Esophagus muscularis mucosa (tissue), 4 donors: ENCODE measurements at regions not wholly inside any gene's neighbourhood (a gene's known extent, or its start where the extent isn't known, plus 50 kb on each side); places are given as distances from the start of the nearest gene placed in this dataset.

Source experiments
- DNase-seq: peaks from one replicate; pipeline ENCODE4 v3.0.0-alpha.2; 2017; ENCODE audit errors: extremely low spot score
- H3K27ac ChIP-seq, 4 donors: fragments of 200-600 bp; sonication (generic); replicated peaks in 1 of 4; 1 replicate in 3 of 4; 2 replicates in 1 of 4; pipeline ENCODE4 v1.5.1; 2016 to 2019; ENCODE audit warnings: mild to moderate bottlenecking in 1 of 4
- H3K27me3 ChIP-seq, 4 donors: fragments of 200-600 bp; sonication (generic); one replicate each; pipeline versions ENCODE4 v1.5.1 to v1.6.0; 2016 to 2019
- H3K36me3 ChIP-seq, 4 donors: fragments of 200-600 bp; sonication (generic); one replicate each; pipeline ENCODE4 v1.5.1; 2016 to 2019
- H3K4me1 ChIP-seq, 4 donors: fragments of 200-600 bp; sonication (generic); one replicate each; pipeline ENCODE4 v1.5.1; 2016 to 2019
- H3K4me3 ChIP-seq, 4 donors: fragments of 200-600 bp; sonication (generic); 1 replicate in 2 of 4; 2 replicates in 2 of 4; pipeline ENCODE4 v1.5.1; 2016 to 2019; ENCODE audit warnings: mild to moderate bottlenecking in 4 of 4, moderate library complexity in 1 of 4
- H3K9me3 ChIP-seq, 4 donors: fragments of 200-600 bp; sonication (generic); 1 replicate in 3 of 4; 2 replicates in 1 of 4; pipeline ENCODE4 v1.5.1; 2016 to 2019
- CTCF ChIP-seq, 3 experiments: fragments of 200-600 bp in 2 of 3; fragments of 450-650 bp in 1 of 3; sonication (generic) in 2 of 3; IDR thresholded peaks; one replicate each; pipeline ENCODE4 v1.5.1; 2017 to 2019; ENCODE audit warnings: antibody characterized with exemption in 3 of 3, mild to moderate bottlenecking in 2 of 3, moderate library complexity in 1 of 3
- EP300 ChIP-seq: sonication (generic); formaldehyde crosslinking; IDR thresholded peaks from one replicate; pipeline ENCODE4 v1.6.1; 2017; ENCODE audit warnings: antibody characterized with exemption
- POLR2A ChIP-seq: fragments of 450-650 bp; IDR thresholded peaks from one replicate; pipeline ENCODE4 v1.6.1; 2017; ENCODE audit warnings: antibody characterized with exemption, moderate library complexity, mild to moderate bottlenecking, low read depth
- POLR2AphosphoS5 ChIP-seq, 2 donors: sonication (generic); formaldehyde crosslinking; IDR thresholded peaks; one replicate each; pipeline ENCODE4 v1.6.1; 2017; ENCODE audit warnings: antibody characterized with exemption in 2 of 2
- WGBS: methylation state at CpG from one replicate; pipeline ENCODE4 v1.1.5; 2018; 5-methylcytosine and 5-hydroxymethylcytosine counted together
- intact Hi-C: fragments of 100-400 bp; cut with DNase I; formaldehyde crosslinking; loops from one replicate; pipeline ENCODE4 v1.15.1; 2023

- Histone ChIP-seq H3K9me3 (peaks cover 0 to 16% (median 7%) of the 10 kb centered on the region in 4 donors), H3K27ac (peak overlapping the region in 1 of 4 donors; percentile 9), H3K4me3 (no peak overlapping the region), H3K36me3 (no peaks in the 10 kb centered on the region), H3K4me1 (peaks cover 2 to 16% (median 15%) of the 10 kb centered on the region in 4 donors), H3K27me3 (no peaks in the 10 kb centered on the region)
- no peak for TF ChIP-seq POLR2AphosphoS5 (IDR thresholded peaks at IDR 0.05)
- TF ChIP-seq EP300 = no peak
- no peak for TF ChIP-seq CTCF (IDR thresholded peaks at IDR 0.05)
- TF ChIP-seq POLR2A = no peak
- 35% methylated on average over 4 of the region's 4 CpGs for WGBS
- intact Hi-C loops = no loop called here
- DNase-seq = no peak
These were observed 198.5 kb downstream of the ADGRG6 start for GRCh38 chr6:142500250-142500786.

GRCh38 chr6:142501795-142502194, 200.0 kb downstream of the ADGRG6 start:
- intact Hi-C loops = no loop called here
- no peak overlapping the region for H3K4me3 ChIP-seq
- WGBS = 97% methylated on average over 3 of the region's 3 CpGs
- no peaks in the 10 kb centered on the region for H3K27me3 ChIP-seq
- DNase-seq = no peak
- peaks cover 0 to 16% (median 7%) of the 10 kb centered on the region in 4 donors for H3K9me3 ChIP-seq
- TF ChIP-seq EP300 (no peak), CTCF (IDR thresholded peaks at IDR 0.05) (no peak), POLR2A (no peak), POLR2AphosphoS5 (IDR thresholded peaks at IDR 0.05) (no peak)
- no peak overlapping the region for H3K27ac ChIP-seq
- H3K4me1 ChIP-seq = peaks cover 2 to 16% (median 15%) of the 10 kb centered on the region in 4 donors
- no peaks in the 10 kb centered on the region for H3K36me3 ChIP-seq

GRCh38 chr6:142507065-142507464, 205.3 kb downstream of the ADGRG6 start:
- Histone ChIP-seq H3K4me3 (no peak overlapping the region), H3K4me1 (no peaks in the 10 kb centered on the region), H3K27me3 (no peaks in the 10 kb centered on the region), H3K27ac (no peak overlapping the region), H3K9me3 (peaks cover 0 to 16% (median 5%) of the 10 kb centered on the region in 4 donors), H3K36me3 (no peaks in the 10 kb centered on the region)
- TF ChIP-seq POLR2AphosphoS5 (IDR thresholded peaks at IDR 0.05) = no peak
- no peak for TF ChIP-seq EP300
- no peak for TF ChIP-seq POLR2A
- 81% methylated on average over 3 of the region's 4 CpGs for WGBS
- DNase-seq = no peak
- intact Hi-C loops = no loop called here

GRCh38 chr6:142510211-142510610, 208.4 kb downstream of the ADGRG6 start:
- H3K9me3 ChIP-seq = no peaks in the 10 kb centered on the region
- H3K4me1 ChIP-seq = no peaks in the 10 kb centered on the region
- no peaks in the 10 kb centered on the region for H3K36me3 ChIP-seq
- intact Hi-C loops = no loop called here
- TF ChIP-seq POLR2AphosphoS5 (IDR thresholded peaks at IDR 0.05) (no peak), CTCF (IDR thresholded peaks at IDR 0.05) (no peak), POLR2A (no peak), EP300 (no peak)
- no peak overlapping the region for H3K4me3 ChIP-seq
- DNase-seq = no peak
- H3K27ac ChIP-seq = no peak overlapping the region
- H3K27me3 ChIP-seq = no peaks in the 10 kb centered on the region
- 52% methylated on average over 3 of the region's 3 CpGs for WGBS

GRCh38 chr6:142518126-142518525, 216.3 kb downstream of the ADGRG6 start:
- no peak for DNase-seq
- Histone ChIP-seq H3K4me1 (peaks cover 0 to 10% (median 2%) of the 10 kb centered on the region in 4 donors), H3K36me3 (no peaks in the 10 kb centered on the region), H3K27me3 (no peaks in the 10 kb centered on the region), H3K9me3 (peaks cover 0 to 6% (median 0%) of the 10 kb centered on the region in 4 donors), H3K27ac (no peak overlapping the region), H3K4me3 (no peak overlapping the region)
- intact Hi-C loops = no loop called here
- WGBS = no CpG with 5 or more reads among the region's 3 CpGs
- TF ChIP-seq CTCF (IDR thresholded peaks at IDR 0.05) = no peak
- no peak for TF ChIP-seq EP300
- no peak for TF ChIP-seq POLR2AphosphoS5 (IDR thresholded peaks at IDR 0.05)
- no peak for TF ChIP-seq POLR2A
